ENCODE measurements at regions not wholly inside any gene's neighbourhood (a gene's known extent, or its start where the extent isn't known, plus 50 kb on each side); places are given as distances from the start of the nearest gene placed in this dataset.

DNA sequence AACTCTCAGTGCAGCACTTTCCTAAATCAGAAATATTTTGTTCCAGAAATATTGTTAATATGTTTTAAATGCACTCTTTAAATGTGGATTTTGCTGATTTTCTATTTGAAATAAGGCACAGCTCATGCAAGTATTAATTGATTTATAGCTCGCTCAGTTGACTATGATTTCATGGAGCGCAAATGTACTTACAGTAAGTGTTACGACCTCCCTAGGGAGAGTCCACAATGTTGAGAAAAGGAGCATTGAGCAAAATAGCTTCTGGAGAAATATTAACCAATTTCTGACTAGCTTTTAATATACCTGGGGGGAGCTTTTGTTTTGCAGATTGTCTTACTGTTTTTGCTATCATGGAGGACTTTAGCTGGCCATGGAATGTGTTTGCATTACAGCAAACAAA, 1687.5 kb downstream of the STIM2 start:
- no peak for ATAC-seq
- Histone ChIP-seq H3K4me2 (ENCODE audit: control insufficient read depth, insufficient read depth) (no peak overlapping the region), H3K9me3 (replicated peaks; ENCODE audit: control insufficient read depth, insufficient read depth, low read length) (no peaks in the 10 kb centered on the region), H3K4me3 (no peak overlapping the region), H3K36me3 (ENCODE audit: control insufficient read depth in 2 of 2, insufficient read depth in 2 of 2, low read length in 1 of 2) (no peaks in the 10 kb centered on the region), H3K79me2 (ENCODE audit: control insufficient read depth, insufficient read depth, low read length) (no peaks in the 10 kb centered on the region), H4K20me1 (ENCODE audit: control insufficient read depth, insufficient read depth) (no peaks in the 10 kb centered on the region), H3K9ac (ENCODE audit: control insufficient read depth, insufficient read depth, low read length) (no peak overlapping the region), H2AFZ (ENCODE audit: control insufficient read depth, low read depth, low read length) (no peak overlapping the region), H3K4me1 (ENCODE audit: control insufficient read depth, insufficient read depth, low read length) (no peaks in the 10 kb centered on the region), H3K27ac (ENCODE audit: control insufficient read depth, insufficient read depth) (no peak overlapping the region), H3K27me3 (replicated peaks in 1 of 2; ENCODE audit: control insufficient read depth in 2 of 2, insufficient read depth in 2 of 2, low read length in 1 of 2) (no peaks in the 10 kb centered on the region)
- TF ChIP-seq PAX8 (IDR thresholded peaks at IDR 0.05) (no peak), RAD21 (IDR thresholded peaks at IDR 0.05; ENCODE audit: insufficient read depth, low read depth, low read length) (no peak), FOXK2 (IDR thresholded peaks at IDR 0.05) (no peak), BRCA1 (IDR thresholded peaks at IDR 0.05; ENCODE audit: low read depth, low read length) (no peak), MTA3 (IDR thresholded peaks at IDR 0.05; ENCODE audit: borderline replicate concordance, low read length) (no peak), FOS (IDR thresholded peaks at IDR 0.05; ENCODE audit: borderline replicate concordance, extremely low read depth, insufficient read length) (no peak), SIN3A (IDR thresholded peaks at IDR 0.05; ENCODE audit: low read depth, low read length) (no peak)
- TF ChIP-seq, protein P1, sequence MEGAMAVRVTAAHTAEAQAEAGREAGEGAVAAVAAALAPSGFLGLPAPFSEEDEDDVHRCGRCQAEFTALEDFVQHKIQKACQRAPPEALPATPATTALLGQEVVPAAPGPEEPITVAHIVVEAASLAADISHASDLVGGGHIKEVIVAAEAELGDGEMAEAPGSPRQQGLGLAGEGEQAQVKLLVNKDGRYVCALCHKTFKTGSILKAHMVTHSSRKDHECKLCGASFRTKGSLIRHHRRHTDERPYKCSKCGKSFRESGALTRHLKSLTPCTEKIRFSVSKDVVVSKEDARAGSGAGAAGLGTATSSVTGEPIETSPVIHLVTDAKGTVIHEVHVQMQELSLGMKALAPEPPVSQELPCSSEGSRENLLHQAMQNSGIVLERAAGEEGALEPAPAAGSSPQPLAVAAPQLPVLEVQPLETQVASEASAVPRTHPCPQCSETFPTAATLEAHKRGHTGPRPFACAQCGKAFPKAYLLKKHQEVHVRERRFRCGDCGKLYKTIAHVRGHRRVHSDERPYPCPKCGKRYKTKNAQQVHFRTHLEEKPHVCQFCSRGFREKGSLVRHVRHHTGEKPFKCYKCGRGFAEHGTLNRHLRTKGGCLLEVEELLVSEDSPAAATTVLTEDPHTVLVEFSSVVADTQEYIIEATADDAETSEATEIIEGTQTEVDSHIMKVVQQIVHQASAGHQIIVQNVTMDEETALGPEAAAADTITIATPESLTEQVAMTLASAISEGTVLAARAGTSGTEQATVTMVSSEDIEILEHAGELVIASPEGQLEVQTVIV (IDR thresholded peaks at IDR 0.05; ENCODE audit: borderline replicate concordance, partially characterized antibody): no peak
- in situ Hi-C loops (cut with MboI) (no loop called here), intact Hi-C loops (cut with micrococcal nuclease; ENCODE audit: unreplicated experiment) (no loop called here)
- BruUV-seq (replicated peaks): no TSS peak
- ChIA-PET RAD21 (ENCODE audit: unreplicated experiment) (no interaction called here), CTCF (interaction anchor here (1.0 kb wide), 1 partner anchor 11 kb away, joined by 3 read pairs; no protein-coding TSS in a partner anchor), SMC1A (ENCODE audit: uncharacterized antibody, unreplicated experiment) (interaction anchor here (0.6 to 1.4 kb wide), 3 partner anchors 9 to 302 kb away, joined by 3 read pairs; no protein-coding TSS in a partner anchor), POLR2A (no interaction called here)
- no peak for FAIRE-seq
- DNase-seq (ENCODE audit: low read depth, low spot score): no peak
- 46% methylated on average over 3 of the region's 3 CpGs for WGBS (ENCODE audit: insufficient coverage, insufficient replicate concordance, low lambda C conversion rate, missing lambda C conversion rate)

All from GM12878 (cell line).